ENCODE measurements at regions not wholly inside any gene's neighbourhood (a gene's known extent, or its start where the extent isn't known, plus 50 kb on each side); places are given as distances from the start of the nearest gene placed in this dataset.

GRCh38 chr11:29119707-29120618 lies 896.9 kb downstream of the KCNA4 start:
- CTCF ChIA-PET = no interaction called here
- ATAC-seq (ENCODE audit: poor library complexity) = no peak

GRCh38 chr11:29119116-29119515 lies 897.7 kb downstream of the KCNA4 start:
- TF ChIP-seq CTCF (IDR thresholded peaks at IDR 0.05) = no peak
- H3K4me3 Mint-ChIP-seq = no peak overlapping the region
- no peaks in the 10 kb centered on the region for H3K27me3 ChIP-seq (ENCODE audit: control insufficient read depth in 1 of 2, insufficient read depth in 2 of 2, low read length in 2 of 2)
- H3K4me1 ChIP-seq (ENCODE audit: insufficient read depth, low read length) = no peaks in the 10 kb centered on the region
- peaks cover 7% of the 10 kb centered on the region for H3K9me3 Mint-ChIP-seq
- H3K36me3 Mint-ChIP-seq (ENCODE audit: low read depth) = no peaks in the 10 kb centered on the region
- no peak overlapping the region for H3K27ac ChIP-seq (ENCODE audit: low read depth in 1 of 2, low read length in 2 of 2)
- intact Hi-C loops (cut with DNase I, micrococcal nuclease) = no loop called here
- no peaks in the 10 kb centered on the region for H3K27me3 Mint-ChIP-seq
- peaks cover 0 to 11% of the 10 kb centered on the region in 2 experiments for H3K9me3 ChIP-seq (ENCODE audit: control insufficient read depth in 1 of 2, insufficient read depth in 1 of 2, low read length in 2 of 2)
- POLR2A ChIA-PET = no interaction called here
- no peak overlapping the region for H3K27ac Mint-ChIP-seq
- no peak overlapping the region for H3K4me3 ChIP-seq (ENCODE audit: low read length)
- no peak for ATAC-seq (ENCODE audit: poor library complexity)
- no peaks in the 10 kb centered on the region for H3K4me1 Mint-ChIP-seq (ENCODE audit: low read depth)
- CTCF ChIA-PET = no interaction called here
- no peaks in the 10 kb centered on the region for H3K36me3 ChIP-seq (ENCODE audit: insufficient read depth, low read length)
- DNase-seq = no peak

More at GRCh38 chr11:29119707-29120618, 896.9 kb downstream of the KCNA4 start:
- no peaks in the 10 kb centered on the region for H3K27me3 ChIP-seq (ENCODE audit: control insufficient read depth in 1 of 2, insufficient read depth in 2 of 2, low read length in 2 of 2)
- no peaks in the 10 kb centered on the region for H3K36me3 ChIP-seq (ENCODE audit: insufficient read depth, low read length)
- H3K4me1 ChIP-seq (ENCODE audit: insufficient read depth, low read length) = no peaks in the 10 kb centered on the region
- POLR2A ChIA-PET = no interaction called here
- H3K4me1 Mint-ChIP-seq (ENCODE audit: low read depth) = no peaks in the 10 kb centered on the region
- H3K4me3 ChIP-seq (ENCODE audit: low read length) = no peak overlapping the region
- H3K4me3 Mint-ChIP-seq = no peak overlapping the region
- no peak overlapping the region for H3K27ac Mint-ChIP-seq
- no peak overlapping the region for H3K27ac ChIP-seq (ENCODE audit: low read depth in 1 of 2, low read length in 2 of 2)
- DNase-seq = no peak
- intact Hi-C loops (cut with DNase I, micrococcal nuclease) = no loop called here
- H3K36me3 Mint-ChIP-seq (ENCODE audit: low read depth) = no peaks in the 10 kb centered on the region
- H3K27me3 Mint-ChIP-seq = no peaks in the 10 kb centered on the region
- H3K9me3 Mint-ChIP-seq = peaks cover 7% of the 10 kb centered on the region
- peaks cover 0 to 11% of the 10 kb centered on the region in 2 experiments for H3K9me3 ChIP-seq (ENCODE audit: control insufficient read depth in 1 of 2, insufficient read depth in 1 of 2, low read length in 2 of 2)
- TF ChIP-seq CTCF (IDR thresholded peaks at IDR 0.05) = no peak

GRCh38 chr11:29100967-29101366 lies 915.9 kb downstream of the KCNA4 start:
- TF ChIP-seq CTCF (IDR thresholded peaks at IDR 0.05) = no peak
- DNase-seq (no peak), ATAC-seq (ENCODE audit: poor library complexity) (no peak)
- H3K36me3 Mint-ChIP-seq (ENCODE audit: low read depth) = no peaks in the 10 kb centered on the region
- Histone ChIP-seq H3K4me1 (ENCODE audit: insufficient read depth, low read length) (no peaks in the 10 kb centered on the region), H3K27ac (ENCODE audit: low read depth in 1 of 2, low read length in 2 of 2) (no peak overlapping the region), H3K27me3 (ENCODE audit: control insufficient read depth in 1 of 2, insufficient read depth in 2 of 2, low read length in 2 of 2) (no peaks in the 10 kb centered on the region), H3K36me3 (ENCODE audit: insufficient read depth, low read length) (no peaks in the 10 kb centered on the region), H3K9me3 (ENCODE audit: control insufficient read depth in 1 of 2, insufficient read depth in 1 of 2, low read length in 2 of 2) (peaks cover 0 to 3% of the 10 kb centered on the region in 2 experiments), H3K4me3 (ENCODE audit: low read length) (no peak overlapping the region)
- ChIA-PET POLR2A (no interaction called here), CTCF (no interaction called here)
- H3K27me3 Mint-ChIP-seq = no peaks in the 10 kb centered on the region
- H3K27ac Mint-ChIP-seq = no peak overlapping the region
- H3K9me3 Mint-ChIP-seq = peaks cover 13% of the 10 kb centered on the region
- no peak overlapping the region for H3K4me3 Mint-ChIP-seq
- H3K4me1 Mint-ChIP-seq (ENCODE audit: low read depth) = no peaks in the 10 kb centered on the region
- intact Hi-C loops (cut with DNase I, micrococcal nuclease) = no loop called here

All from CD4-positive, alpha-beta T cell (primary cell).